ENCODE measurements at regions not wholly inside any gene's neighbourhood (a gene's known extent, or its start where the extent isn't known, plus 50 kb on each side); places are given as distances from the start of the nearest gene placed in this dataset.
"Not testable (repeated sequence)": the region's sequence is repeated elsewhere in the genome, so short reads cannot be mapped to it uniquely, and the experiment has no call there.

DNA sequence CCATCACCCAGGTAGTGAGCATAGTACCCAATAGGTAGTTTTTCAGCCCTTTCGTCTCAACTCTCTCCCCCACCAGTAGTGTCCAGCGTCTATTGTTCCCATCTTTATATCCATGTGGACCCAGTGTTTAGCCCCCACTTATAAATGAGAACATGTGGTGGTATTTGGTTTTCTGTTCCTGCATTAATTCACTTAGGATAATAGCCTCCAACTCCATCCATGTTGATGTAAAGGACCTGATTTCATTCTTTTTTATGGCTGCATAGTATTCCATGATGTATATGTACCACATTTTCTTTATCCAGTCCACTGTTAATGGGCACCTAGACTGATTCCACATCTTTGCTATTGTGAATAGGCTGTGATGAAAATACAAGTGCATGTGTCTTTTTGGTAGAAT, 51.3 kb downstream of the NACA2 start:
- H3K4me3 ChIP-seq, H4K20me1 ChIP-seq, H3K27ac ChIP-seq, H3K4me2 ChIP-seq, H3K27me3 ChIP-seq, H3K4me1 ChIP-seq, H3K9ac ChIP-seq, H3K36me3 ChIP-seq: not testable (repeated sequence)
- H3K9me3 ChIP-seq (replicated peaks in 1 of 11): peaks cover 19 to 32% (median 26%) of the 10 kb centered on the region in 11 experiments

DNA sequence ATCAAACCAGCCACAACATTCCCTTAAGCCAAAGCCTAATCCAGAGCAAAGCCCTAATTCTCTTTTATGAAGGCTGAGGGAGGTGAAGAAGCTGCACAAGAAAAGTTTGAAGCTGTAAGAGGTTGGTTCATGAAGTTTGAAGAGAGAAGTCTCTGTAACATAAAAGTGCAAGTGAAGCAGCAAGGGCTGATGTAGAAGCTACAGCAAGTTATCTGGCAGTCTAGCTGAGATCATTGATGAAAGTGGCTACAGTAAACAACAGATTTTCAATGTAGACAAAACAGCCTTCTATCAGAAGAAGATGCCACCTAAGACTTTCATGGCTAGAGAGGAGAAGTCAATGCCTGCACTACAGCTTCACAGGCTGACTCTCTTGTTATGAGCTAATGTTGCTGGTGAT, 52.5 kb downstream of the NACA2 start:
- Histone ChIP-seq H3K27ac (no peak overlapping the region), H3K4me2 (no peak overlapping the region), H3K9ac (no peak overlapping the region), H3K9me3 (replicated peaks in 1 of 11) (peaks cover 19 to 32% (median 26%) of the 10 kb centered on the region in 11 experiments), H3K27me3 (no peaks in the 10 kb centered on the region), H4K20me1 (no peaks in the 10 kb centered on the region), H3K36me3 (no peaks in the 10 kb centered on the region), H3K4me3 (no peak overlapping the region), H3K4me1 (no peaks in the 10 kb centered on the region)
- TF ChIP-seq Cebpa-rat (IDR thresholded peaks at IDR 0.05): no peak

DNA sequence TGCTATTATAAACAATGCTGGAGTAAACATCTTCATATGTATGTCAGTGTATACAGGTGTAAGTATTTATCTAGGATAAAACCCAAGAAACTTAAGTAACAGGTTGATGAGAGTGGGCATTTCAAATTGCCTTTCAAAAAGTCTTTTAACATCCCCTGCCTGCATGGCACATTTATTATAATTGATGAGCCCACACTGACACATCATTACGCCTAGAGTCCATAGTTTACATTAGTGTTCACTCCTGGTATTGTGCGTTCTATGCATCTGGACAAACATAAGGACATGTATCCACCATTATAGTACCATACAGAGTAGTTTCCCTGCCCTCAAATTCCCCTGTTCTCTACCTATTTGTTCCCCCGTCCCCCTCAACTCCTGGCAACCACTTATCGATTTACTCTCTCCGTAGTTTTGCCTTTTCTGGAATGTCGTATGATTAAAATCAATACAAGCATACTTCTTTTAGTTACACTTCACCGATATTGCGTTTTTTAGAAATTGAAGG, 53.7 kb downstream of the NACA2 start:
- no peak for TF ChIP-seq Cebpa-rat (IDR thresholded peaks at IDR 0.05)
- no peaks in the 10 kb centered on the region for H3K36me3 ChIP-seq
- H3K27me3 ChIP-seq: no peaks in the 10 kb centered on the region
- H4K20me1 ChIP-seq: no peaks in the 10 kb centered on the region
- H3K4me1 ChIP-seq: no peaks in the 10 kb centered on the region
- H3K9me3 ChIP-seq (replicated peaks in 1 of 11): peaks cover 19 to 29% (median 26%) of the 10 kb centered on the region in 11 experiments
- no peak overlapping the region for H3K9ac ChIP-seq
- H3K4me2 ChIP-seq: no peak overlapping the region
- H3K4me3 ChIP-seq: no peak overlapping the region
- no peak overlapping the region for H3K27ac ChIP-seq

DNA sequence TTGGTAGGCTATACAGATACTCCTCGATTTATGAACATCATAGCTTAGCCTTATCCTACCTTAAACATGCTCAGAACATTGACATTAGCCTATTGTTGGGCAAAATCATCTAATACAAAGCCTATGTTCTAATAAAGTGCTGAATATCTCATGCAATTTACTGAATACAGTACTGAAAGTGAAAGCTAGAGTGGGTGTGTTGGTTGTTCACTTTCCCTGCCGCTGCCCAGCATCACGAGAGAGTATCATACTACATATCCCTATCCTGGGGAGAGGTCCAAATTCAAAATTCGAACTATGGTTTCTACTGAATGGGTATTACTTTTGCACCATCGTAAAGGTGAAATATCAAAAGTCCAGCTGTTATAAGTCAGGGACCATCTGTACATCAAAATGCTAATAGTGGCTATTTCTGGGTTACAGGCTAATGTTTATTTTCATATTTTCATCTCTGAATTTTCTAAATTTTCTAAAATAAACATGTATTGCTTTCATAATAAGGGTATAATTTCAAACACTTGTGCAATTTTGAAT, 54.5 kb downstream of the NACA2 start:
- H3K4me2 ChIP-seq: peak overlapping the region in 3 of 11 experiments; percentile 18 to 32 (median 20); a peak in 3 of 22 replicates
- no peak overlapping the region for H3K27ac ChIP-seq
- H3K27me3 ChIP-seq: no peaks in the 10 kb centered on the region
- no peaks in the 10 kb centered on the region for H3K4me1 ChIP-seq
- TF ChIP-seq Cebpa-rat (IDR thresholded peaks at IDR 0.05): no peak
- no peaks in the 10 kb centered on the region for H4K20me1 ChIP-seq
- H3K9ac ChIP-seq: no peak overlapping the region
- peaks cover 11 to 21% (median 18%) of the 10 kb centered on the region in 11 experiments for H3K9me3 ChIP-seq (replicated peaks in 1 of 11)
- no peak overlapping the region for H3K4me3 ChIP-seq
- no peaks in the 10 kb centered on the region for H3K36me3 ChIP-seq

All from BLaER1 treated with 17β-estradiol and CSF1 and Interleukin-3, amounts not matched to agents 10 nM and 100 nM (cell line).